ENCODE measurements at regions not wholly inside any gene's neighbourhood (a gene's known extent, or its start where the extent isn't known, plus 50 kb on each side); places are given as distances from the start of the nearest gene placed in this dataset.

DNA sequence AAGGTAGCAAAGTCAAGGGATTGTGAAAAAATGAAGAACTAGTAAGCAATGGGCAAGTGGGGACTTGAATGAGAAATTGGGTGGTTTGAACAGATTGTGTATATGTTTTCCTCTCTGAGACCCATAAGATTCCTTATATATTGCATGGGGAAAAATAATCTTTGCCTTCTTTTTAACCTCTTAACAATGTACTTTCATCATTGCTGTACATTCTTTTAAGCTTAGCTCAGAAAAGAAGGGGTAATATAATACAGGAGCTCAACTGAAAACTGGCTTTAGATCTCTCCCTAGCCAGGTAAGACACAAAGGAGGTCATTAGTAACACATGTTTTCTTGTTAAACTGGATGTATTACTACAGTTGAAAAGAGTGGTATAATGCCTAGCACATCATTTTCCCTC, 287.2 kb downstream of the RNF144B start:
- DNase-seq = no peak

DNA sequence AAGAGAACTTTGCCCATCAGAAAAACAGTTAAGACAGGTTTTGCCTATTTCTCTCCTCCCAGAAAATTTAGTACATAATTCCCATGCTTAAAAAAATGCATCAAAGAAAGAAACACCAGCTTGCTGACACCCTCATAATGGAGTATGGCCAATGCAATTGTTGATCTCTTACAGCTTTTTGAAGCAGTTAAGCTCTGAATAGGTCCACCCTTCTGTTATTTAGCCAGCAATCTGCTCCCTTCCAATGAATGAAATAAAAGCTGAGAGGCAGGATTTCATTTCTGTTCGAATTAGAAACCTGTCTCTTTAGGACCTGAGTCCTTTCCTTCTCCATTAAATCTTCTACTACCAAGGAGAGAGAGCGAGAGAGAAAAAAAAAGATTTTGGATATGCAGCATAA, 288.7 kb downstream of the RNF144B start:
- no peak for DNase-seq

DNA sequence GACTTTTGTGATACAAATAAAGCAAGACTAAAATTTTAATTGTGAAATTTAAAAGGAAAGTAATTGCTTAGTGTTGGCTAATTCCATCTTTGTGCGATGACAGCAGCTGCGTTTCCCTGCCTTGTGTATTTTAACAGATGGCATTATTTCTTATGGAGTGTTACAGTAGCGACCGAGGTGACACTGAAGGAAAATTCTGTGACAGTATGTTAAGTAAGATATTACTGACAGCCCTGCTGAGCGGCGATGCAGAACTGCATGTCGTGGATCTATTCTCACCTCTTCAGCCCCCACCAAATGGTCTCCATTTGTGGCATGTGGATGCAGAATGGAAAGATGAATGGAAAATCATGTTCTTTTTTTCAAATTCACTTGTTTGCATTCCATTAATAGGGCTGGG, 289.4 kb downstream of the RNF144B start:
- DNase-seq = no peak

DNA sequence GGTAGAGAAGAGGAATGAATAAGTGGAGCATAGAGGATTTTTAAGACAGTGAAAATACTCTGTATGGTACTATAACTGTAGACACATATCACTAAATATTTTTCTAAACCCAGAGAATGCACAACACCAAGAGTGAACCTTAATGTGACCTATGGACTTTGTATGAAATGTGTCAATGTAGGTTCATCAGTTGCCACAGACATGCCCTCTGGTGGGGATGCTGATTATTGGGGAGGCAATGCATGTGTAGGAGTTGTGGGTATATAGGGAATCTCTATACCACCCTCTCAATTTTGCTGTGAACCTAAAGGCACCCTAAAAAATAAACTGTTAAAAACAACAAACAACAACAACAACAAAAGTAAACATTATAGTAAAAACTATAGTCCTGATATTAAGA, 293.7 kb downstream of the RNF144B start:
- DNase-seq = no peak

DNA sequence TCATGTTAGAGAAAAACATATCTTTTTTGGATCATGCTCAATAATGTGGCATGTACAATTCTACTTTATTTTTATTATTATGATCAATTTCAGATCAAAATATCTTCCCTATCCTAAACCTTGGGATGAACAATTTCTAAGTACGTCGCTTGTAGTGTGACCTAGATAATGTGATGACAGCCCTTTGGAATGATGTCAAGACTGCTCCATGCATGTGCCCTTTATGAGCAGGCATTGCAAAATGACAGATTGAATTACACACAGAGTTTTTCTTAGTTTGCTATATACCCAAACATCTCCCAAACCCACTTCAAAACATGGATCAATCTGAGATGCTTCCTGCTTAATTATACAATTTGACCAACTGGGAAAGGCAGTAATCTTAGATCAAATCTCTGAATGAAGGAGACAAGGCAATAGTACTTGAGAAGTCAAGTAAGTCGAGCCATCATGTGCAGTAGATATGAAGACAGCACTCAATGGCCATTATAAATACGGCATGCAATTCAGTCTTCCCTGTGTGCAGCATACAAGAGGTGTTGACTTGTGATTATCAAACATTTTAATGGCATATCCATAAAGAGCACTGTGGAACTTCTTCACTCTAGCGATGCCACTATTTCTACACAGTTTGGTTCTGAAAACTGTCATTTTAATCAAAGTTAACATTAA, 294.8 kb downstream of the RNF144B start:
- DNase-seq = no peak

DNA sequence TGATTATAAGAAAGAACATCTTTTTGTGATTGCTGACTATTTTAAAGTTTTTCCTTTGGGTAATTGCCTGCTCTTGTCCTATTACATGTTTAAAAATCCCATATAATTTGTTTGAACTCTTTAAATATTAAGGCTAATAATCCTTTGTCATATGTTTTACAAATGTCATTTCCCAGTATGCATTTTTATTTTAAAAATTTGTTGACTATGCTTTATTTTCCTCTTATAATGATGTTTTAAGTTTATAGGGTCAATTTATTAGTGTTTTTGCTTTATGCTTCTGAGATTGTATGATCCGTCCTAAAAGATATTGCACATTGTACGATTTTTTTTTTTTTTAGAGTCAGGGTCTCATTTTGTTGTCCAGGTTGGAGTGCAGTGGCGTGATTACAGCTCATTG, 297.2 kb downstream of the RNF144B start:
- DNase-seq = no peak

DNA sequence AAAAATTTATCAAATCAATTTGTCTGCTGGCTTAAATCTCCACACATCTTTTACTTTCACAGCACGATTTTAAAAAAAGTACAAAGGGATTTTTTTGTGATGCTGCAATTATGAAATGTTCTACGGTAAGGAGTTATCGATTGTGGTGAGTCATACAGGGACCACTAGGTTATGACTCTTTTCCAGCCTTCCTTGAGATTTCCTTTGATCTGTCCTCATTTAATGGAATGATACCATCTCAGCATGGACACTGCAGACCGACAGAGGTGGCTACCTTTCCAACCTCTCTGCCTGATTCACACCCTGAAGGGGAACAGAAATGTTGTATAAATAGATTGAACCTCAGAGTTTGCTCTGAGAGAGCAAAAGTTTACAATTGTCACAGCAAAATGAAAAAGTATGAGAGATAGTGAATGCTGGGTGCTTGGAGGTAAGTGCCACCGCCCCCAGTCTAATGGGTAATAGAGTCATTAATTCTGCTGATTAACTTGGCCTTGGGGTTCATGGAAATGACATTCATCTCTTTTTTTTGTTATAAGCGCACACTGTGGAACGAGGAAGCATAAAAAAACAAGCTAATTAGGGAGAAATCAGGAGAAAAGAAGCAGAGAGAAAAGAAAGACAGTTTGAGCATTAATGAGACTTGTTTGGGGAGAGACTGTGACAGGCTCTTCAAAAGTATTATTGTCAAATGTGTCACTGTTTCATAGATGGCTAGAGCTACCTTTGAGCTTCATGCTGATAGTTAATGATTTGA, 306.0 kb downstream of the RNF144B start:
- no peak for DNase-seq

DNA sequence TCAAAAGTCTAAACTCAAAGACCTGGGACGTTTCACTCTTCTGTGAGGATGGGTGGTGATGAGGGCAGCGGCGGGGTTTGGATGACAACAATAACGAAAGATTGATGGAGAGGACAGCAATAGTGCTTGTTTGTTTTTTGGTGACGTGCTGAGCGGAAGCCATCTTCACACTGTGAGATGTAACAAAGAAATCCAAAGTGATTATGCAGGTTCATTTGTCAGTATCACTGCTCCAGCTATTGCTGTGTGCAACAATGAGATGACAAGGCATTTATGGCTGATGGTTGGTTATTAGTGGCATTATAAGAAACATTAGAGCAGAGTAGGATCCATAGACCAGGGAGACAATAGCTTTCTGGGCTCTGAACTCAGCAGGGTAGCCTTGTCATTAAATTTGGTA, 306.7 kb downstream of the RNF144B start:
- DNase-seq = peak in 1 of 2 experiments; percentile 54

DNA sequence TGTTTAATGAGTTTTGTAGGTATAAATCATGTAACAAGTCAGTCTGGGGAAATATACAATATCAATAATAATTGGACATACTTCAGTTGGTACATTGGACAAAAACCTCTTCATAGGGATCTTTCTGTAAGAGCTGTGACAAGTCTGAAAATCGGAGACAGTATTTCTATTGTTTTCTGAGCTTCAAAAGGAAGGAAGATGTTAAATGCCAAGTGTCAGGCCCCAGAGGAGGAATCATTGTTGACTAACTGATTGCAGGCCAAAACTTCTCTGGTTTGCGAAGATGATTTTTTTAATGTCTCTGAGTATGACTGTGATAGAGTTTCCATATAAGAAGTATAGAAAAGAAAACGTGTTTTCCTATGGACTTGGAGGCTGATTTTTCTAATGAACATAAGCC, 316.4 kb downstream of the RNF144B start:
- DNase-seq = no peak

DNA sequence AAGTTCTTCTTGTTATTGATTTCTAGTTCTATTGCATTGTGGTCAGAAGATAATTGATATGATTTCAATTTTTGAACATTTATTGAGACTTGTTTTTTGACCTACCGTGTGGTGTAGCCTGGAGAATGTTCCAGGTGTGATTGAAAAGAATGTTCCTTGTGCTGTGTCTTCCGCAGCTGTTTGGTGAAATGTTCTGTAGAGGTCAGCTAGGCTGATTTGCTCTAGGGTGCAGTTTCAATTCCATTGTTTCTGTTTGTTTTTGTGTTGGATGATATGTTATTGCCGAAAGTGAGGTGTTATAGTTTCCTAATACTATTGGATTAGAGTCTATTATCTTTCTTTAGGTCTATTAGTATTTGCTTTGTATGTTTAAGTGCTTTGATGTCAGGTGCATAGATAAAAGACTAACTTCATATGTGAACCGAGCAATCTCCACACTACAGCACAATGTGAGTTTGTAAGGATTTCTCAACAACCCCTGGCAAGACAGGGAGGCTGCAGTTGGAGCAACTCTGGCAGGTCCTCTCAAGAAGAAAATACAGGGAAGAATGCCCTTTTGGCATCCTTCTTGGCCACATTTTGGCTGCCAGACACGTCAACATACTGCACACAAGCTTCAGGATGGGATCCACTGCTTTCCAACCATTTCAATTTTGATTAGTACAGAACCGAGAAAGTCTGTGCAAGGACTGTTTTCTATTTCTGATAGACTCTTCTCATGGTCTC, 320.7 kb downstream of the RNF144B start:
- DNase-seq = no peak

DNA sequence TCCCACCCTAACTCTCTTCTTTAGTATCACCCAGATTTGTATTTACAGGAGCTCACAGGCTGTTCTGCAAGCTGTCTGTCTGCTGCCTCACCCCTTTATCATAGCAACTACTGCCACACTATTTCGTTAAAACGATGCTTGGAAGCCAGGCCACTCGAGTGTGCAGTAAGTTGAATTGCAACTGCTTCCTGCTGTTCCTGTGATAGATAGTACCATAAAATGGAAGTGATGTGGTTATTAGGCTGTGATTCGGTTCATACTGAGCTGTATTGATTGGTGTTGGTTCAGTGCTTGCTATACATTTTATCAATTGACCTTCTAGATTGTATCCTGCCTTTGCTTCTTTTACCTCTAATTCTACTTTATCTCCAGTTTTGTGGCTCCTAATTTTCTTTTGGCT, 325.4 kb downstream of the RNF144B start:
- no peak for DNase-seq

DNA sequence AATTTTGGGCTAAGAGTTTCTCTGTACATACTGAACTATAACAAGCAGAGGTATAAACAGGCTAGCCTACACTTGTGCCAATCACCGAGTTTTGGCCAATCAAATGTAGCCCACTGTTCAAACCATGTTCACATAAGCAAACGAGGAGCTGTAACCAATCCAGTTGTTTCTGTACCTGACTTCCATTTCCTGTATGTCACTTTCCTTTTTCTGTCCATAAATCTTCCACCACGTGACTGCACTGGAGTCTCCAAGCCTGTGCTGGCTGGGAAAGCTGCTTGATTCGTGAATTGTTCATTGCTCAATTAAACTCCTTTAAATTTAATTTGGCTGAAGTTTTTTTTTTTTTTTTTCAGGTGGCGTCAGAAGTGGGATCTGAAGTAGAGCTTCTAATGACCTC, 332.9 kb downstream of the RNF144B start:
- no peak for DNase-seq

DNA sequence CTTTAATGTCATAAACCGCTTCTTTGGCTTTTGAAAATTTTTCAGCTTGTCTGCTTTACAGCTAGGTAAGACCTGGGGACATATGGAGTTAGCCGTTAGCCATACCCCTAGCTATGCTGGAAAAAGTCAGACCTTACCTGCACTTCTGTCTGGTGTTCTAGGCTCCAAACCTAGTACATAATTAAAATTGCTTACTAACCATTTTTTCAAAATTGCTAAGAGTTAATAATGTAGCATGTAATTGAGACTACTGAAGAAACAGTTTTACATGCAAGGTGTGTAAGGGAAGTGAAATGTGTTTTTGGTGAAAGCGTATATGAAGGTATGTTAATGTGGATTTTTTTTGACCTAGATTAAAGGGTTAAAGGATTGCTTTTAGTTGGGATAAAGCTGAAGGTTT, 336.9 kb downstream of the RNF144B start:
- DNase-seq = no peak

DNA sequence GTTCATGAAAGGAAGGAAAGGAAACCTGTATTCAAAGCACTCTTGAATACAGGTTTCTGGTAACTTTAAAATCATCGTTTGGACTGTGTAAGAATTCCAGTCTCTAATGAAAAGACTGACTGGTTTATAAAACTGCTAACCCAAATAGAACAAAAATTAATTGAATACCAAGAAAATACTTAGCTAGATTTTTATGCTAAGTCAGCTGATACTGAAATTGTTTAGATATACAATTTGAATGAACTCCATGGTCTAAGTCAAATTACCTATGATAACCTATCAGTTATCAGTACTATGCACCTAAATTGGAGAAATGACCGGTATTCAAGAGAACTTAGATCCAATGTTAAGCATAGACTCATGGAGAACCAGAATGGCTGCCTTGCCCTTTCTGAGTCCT, 338.3 kb downstream of the RNF144B start:
- DNase-seq = no peak

DNA sequence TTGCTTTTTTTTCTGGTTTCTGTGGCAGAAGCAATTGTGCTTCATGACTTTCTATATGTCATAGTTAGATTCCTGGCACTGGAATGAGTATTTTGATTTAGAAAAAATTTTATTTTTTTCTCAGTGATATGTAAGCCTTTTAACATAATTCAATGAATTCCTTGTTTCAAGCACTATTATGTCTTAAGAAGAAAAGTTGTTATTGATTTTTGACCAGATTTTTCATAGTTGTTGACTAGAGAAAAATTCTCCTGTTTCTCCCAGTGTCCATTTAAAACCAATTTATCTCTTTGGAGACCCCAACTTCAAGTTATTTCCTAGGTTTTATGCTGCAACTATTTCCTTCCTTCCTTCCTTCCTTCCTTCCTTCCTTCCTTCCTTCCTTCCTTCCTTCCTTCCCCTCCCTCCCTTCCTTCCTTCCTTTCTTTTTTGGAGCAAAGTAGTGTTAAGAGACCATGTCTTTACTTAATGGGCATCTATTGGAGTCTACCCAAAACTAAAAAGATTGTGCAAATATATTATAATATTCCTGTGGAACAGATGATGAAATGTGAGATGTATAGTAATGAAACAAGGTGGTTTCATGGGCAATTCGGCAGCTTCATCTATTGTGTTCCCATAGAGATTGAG, 346.9 kb downstream of the RNF144B start:
- DNase-seq = no peak

DNA sequence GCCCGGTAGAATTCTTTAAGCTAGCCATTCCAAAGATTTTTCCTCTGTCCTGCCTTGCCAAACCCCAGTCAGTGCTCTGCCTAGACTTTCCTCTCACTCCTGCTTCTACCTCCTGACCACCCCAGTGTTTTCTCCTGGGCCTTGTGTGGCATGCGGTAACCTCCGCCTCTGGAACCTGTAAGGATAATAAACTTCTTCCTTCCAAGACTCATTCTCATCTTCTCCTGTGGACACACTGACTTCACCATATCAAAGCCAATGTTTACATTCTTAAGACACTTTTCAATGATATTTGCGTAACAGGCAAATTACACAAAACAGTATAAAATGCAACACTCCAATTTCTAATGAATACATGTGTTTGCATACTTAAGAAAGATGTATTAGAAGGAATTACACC, 354.6 kb downstream of the RNF144B start:
- DNase-seq = no peak

DNA sequence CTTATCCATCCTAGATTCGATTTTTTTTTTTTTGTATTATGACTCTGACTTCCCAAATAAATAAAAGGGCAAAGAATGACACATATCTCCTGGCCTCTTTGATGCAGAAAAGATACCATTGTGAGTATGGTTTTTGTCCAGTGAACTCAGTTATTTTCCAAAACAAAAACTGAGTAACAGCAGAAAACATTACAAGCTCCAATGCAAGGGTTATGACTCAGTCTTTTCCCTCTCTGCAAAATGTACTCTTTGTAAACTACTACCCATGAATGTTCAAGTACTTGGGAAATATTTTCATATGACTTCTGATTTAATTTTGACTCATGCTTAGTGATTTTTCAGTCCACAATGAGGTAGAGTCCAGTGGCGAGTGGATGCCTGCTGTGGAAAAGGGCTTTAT, 355.3 kb downstream of the RNF144B start:
- no peak for DNase-seq

DNA sequence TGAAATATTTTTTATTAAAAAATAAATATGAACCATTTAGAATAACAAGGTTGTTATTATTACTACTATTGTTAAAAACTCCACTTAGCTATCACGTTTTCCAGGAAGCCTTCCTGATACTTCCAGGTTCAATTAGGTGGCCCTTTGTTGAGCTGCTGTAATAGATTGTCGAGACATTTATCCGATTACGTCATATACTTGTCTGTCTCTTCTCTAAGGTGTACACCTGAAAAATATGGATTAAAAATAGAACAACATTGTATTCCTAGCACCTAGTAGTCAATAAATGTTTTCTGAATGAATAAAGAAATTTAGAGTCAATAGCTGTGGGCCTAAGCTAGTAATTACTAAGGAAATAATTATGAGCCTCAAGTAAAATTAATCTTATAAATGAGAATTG, 359.6 kb downstream of the RNF144B start:
- DNase-seq = no peak

DNA sequence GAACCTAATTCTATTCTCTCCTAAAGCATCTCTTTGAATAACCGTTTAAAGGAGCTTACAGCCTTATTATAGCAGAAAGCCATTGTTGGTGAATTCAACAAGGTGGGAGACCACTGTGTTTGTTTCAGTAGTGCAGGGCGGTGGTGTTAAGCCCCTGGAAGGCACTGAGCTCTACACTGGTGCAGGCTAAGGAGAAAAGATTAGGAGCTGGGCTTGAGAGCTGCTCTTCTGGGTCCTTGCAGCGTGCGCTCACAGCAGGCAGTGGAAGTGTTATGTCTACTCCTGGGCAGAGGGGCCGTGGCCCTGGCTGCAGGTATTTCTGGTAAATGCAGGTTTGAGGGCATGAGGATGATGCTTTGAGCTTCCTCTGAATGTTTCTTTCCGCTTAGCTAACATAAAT, 361.2 kb downstream of the RNF144B start:
- no peak for DNase-seq

DNA sequence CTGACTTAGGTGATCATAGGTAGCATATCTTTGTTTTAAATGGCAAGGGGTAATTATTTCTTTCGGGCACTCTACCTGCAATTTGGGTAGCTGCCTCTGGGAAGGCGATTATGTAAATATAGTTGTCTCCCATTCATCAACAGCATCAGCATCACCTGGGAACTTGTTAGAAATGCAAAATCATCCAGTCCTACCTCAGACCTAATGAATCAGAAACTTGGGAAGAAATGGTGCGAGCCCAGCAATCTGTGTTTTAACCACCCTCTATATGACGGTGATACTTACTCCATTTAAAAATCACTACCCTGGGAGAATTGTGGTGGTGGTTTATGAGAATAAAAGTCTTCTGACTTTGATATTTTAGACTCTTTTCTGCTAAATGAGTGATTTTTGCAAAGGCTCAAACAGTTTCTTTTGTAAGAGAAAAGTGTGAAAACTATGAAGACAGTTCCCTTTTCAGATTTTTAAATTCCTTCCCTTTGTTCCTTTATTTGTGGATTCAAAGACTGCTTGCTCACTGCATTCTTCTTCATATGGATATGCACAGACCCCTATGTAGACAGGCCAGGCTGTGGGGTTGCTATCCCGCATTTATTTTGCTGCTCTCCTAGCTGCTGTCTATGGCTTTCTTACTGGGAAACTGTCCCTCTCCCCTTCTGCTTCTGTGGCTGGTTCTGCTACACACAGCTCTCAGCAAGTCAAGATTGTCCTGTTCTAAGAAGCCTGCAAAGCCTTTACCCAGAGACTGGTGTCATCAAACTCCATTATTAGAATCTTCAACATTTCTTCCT, 365.3 kb downstream of the RNF144B start:
- DNase-seq = no peak

DNA sequence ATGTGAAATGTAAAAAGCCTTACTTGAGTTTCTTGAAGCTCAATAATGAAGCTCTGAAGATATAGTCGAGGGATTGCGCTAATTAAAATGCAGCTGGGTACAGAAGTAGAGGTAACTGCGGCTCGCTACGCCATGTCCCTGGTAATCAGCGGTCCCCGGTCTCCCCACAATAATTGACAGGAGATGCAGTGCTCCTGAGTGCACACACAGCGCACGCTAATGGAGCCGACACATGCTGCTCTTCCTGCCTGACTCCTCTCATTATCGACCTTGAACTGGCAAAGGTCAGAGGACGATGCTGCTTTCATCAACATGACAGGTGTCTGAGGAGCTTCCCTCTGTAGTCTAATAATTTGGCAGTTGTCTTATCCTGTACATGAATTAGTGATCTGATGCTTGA, 365.9 kb downstream of the RNF144B start:
- no peak for DNase-seq

DNA sequence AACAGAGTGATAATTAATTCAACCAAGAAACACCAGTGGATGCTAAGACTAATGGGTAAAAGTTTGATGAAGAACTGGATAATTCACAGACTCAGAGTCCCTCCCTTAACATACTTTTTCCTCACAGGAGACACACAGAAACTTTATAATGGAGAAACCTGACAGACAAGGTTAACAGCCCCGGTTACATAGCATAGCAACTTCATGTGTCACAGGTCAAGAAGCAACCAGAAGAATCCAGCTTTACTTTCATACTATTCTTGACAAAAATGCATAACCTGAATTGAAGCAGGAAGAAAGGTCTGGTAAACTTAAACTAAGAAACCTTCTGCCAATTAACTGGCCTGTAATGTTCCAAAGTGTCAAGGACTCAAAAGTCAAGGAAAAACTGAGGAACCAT, 375.9 kb downstream of the RNF144B start:
- DNase-seq = no peak

DNA sequence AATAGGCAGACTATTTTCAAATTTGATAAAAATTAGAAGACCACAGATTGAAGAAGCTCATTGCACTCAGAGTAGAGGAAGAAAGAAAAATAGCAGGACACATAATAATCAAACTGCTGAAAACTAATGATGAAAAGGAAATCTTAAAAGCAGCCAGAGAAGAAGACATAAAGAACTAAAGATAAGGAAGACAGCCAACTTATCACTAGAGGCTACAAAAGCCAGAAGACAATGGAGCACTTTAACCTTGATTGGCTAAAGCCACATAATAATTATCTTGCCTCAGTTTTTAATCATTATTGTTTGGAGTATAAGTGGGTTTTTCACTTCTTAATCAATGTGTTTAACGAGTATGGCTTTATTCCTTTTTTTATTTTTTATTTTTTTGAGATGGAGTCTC, 397.6 kb downstream of the RNF144B start:
- no peak for DNase-seq

Measured in NCI-H2081 (cell line).